Body of pancreas (tissue), 4 donors: ENCODE measurements at regions not wholly inside any gene's neighbourhood (a gene's known extent, or its start where the extent isn't known, plus 50 kb on each side); places are given as distances from the start of the nearest gene placed in this dataset.

Experiments
- ATAC-seq: fragments of 150-250 bp; one replicate; pipeline ENCODE4 v1.9.1; 2016
- DNase-seq, 4 donors: peaks; one replicate each; pipeline ENCODE4 v3.0.0-alpha.2; 2019
- H3K27ac ChIP-seq, 4 donors: fragments of 200-600 bp; sonication (generic); 1 replicate in 3 of 4; 2 replicates in 1 of 4; pipeline versions ENCODE4 v1.5.1 to v1.6.1; 2016 to 2019; ENCODE audit warnings: mild to moderate bottlenecking in 1 of 4, mixed read lengths in 1 of 4, moderate library complexity in 1 of 4
- H3K27me3 ChIP-seq, 2 donors: fragments of 200-600 bp; sonication (generic); one replicate each; pipeline ENCODE4 v1.6.0; 2016; ENCODE audit warnings: mild to moderate bottlenecking in 1 of 2
- H3K36me3 ChIP-seq, 2 donors: fragments of 200-600 bp; sonication (generic); replicated peaks in 1 of 2; 2 replicates each; pipeline ENCODE4 v1.5.1; 2016; ENCODE audit warnings: low read depth in 2 of 2; ENCODE audit not compliant: insufficient read depth in 1 of 2
- H3K4me1 ChIP-seq: fragments of 200-600 bp; sonication (generic); one replicate; pipeline ENCODE4 v1.6.0; 2016
- H3K4me3 ChIP-seq, 2 donors: fragments of 200-600 bp; sonication (generic); 1 replicate in 1 of 2; 2 replicates in 1 of 2; pipeline ENCODE4 v1.5.1; 2016 to 2019
- H3K9me3 ChIP-seq, 3 donors: fragments of 200-600 bp; sonication (generic); 1 replicate in 2 of 3; 2 replicates in 1 of 3; pipeline ENCODE4 v1.5.1; 2016
- CTCF ChIP-seq, 7 experiments: fragments of 450-650 bp in 4 of 7; fragments of 200-600 bp in 3 of 7; sonication (generic) in 3 of 7; IDR thresholded peaks; one replicate each; pipeline ENCODE4 v1.5.1; 2016 to 2019; ENCODE audit warnings: antibody characterized with exemption in 7 of 7
- POLR2A ChIP-seq, 3 donors: fragments of 450-650 bp; IDR thresholded peaks; one replicate each; pipeline ENCODE4 v1.6.1; 2016; ENCODE audit warnings: antibody characterized with exemption in 3 of 3, mild to moderate bottlenecking in 2 of 3
- WGBS, 2 donors: methylation state at CpG; one replicate each; pipeline ENCODE4 v1.1.5; 2017; 5-methylcytosine and 5-hydroxymethylcytosine counted together
- intact Hi-C: fragments of 100-400 bp; cut with DNase I; formaldehyde crosslinking; loops from one replicate; pipeline ENCODE4 v1.15.1; 2023

- TF ChIP-seq CTCF (IDR thresholded peaks at IDR 0.05) = no peak
- no peak for TF ChIP-seq POLR2A (IDR thresholded peaks at IDR 0.05)
- no peak for ATAC-seq
These were observed 87.7 kb downstream of the RMI2 start for GRCh38 chr16:11432856-11433395.

GRCh38 chr16:11435576-11435975 lies 90.3 kb downstream of the RMI2 start:
- H3K4me3 ChIP-seq = no peak overlapping the region
- TF ChIP-seq CTCF (IDR thresholded peaks at IDR 0.05) = no peak
- no peak for TF ChIP-seq POLR2A (IDR thresholded peaks at IDR 0.05)
- intact Hi-C loops = no loop called here
- no peaks in the 10 kb centered on the region for H3K4me1 ChIP-seq
- H3K36me3 ChIP-seq = no peaks in the 10 kb centered on the region
- H3K27me3 ChIP-seq = no peaks in the 10 kb centered on the region
- no peak overlapping the region for H3K27ac ChIP-seq
- WGBS, 2 donors = 71% methylated on average over 10 of the region's 11 CpGs; no CpG with 5 or more reads in 1 of the 2 donors
- ATAC-seq (no peak), DNase-seq (no peak)
- H3K9me3 ChIP-seq = peaks cover 0 to 7% (median 0%) of the 10 kb centered on the region in 3 donors

More at GRCh38 chr16:11432856-11433395, 87.7 kb downstream of the RMI2 start:
- 69 to 80% methylated on average over 4 of the region's 4 CpGs for WGBS, 2 donors
- no peaks in the 10 kb centered on the region for H3K36me3 ChIP-seq
- H3K4me3 ChIP-seq = no peak overlapping the region
- peaks cover 9% of the 10 kb centered on the region for H3K4me1 ChIP-seq
- intact Hi-C loops = no loop called here
- H3K27ac ChIP-seq = no peak overlapping the region
- no peaks in the 10 kb centered on the region for H3K27me3 ChIP-seq
- DNase-seq = no peak
- no peaks in the 10 kb centered on the region for H3K9me3 ChIP-seq

- WGBS, 2 donors = 84 to 89% methylated on average over 5 of the region's 5 CpGs
- intact Hi-C loops = no loop called here
These were observed 91.8 kb downstream of the RMI2 start for GRCh38 chr16:11437069-11437468.

GRCh38 chr16:11439790-11440656 lies 94.8 kb downstream of the RMI2 start:
- Histone ChIP-seq H3K27me3 (no peaks in the 10 kb centered on the region), H3K9me3 (peaks cover 0 to 13% (median 0%) of the 10 kb centered on the region in 3 donors), H3K27ac (no peak overlapping the region), H3K4me1 (no peaks in the 10 kb centered on the region), H3K4me3 (no peak overlapping the region), H3K36me3 (no peaks in the 10 kb centered on the region)
- TF ChIP-seq CTCF (IDR thresholded peaks at IDR 0.05) = no peak
- no peak for TF ChIP-seq POLR2A (IDR thresholded peaks at IDR 0.05)
- no peak for DNase-seq
- no peak for ATAC-seq
- intact Hi-C loops = no loop called here
- WGBS, 2 donors = 86 to 94% methylated on average over 3 to 4 of the region's 4 CpGs

More at GRCh38 chr16:11437069-11437468, 91.8 kb downstream of the RMI2 start:
- peaks cover 0 to 13% (median 0%) of the 10 kb centered on the region in 3 donors for H3K9me3 ChIP-seq
- H3K27me3 ChIP-seq = no peaks in the 10 kb centered on the region
- no peak overlapping the region for H3K27ac ChIP-seq
- ATAC-seq = no peak
- no peaks in the 10 kb centered on the region for H3K36me3 ChIP-seq
- TF ChIP-seq CTCF (IDR thresholded peaks at IDR 0.05) (no peak), POLR2A (IDR thresholded peaks at IDR 0.05) (no peak)
- H3K4me1 ChIP-seq = no peaks in the 10 kb centered on the region
- DNase-seq = no peak
- H3K4me3 ChIP-seq = no peak overlapping the region
